IMR-90 (cell line): ENCODE measurements at regions not wholly inside any gene's neighbourhood (a gene's known extent, or its start where the extent isn't known, plus 50 kb on each side); places are given as distances from the start of the nearest gene placed in this dataset.

Source experiments
- POLR2A ChIP-seq: IDR thresholded peaks from 2 replicates; pipeline ENCODE4 v1.6.1; 2012; ENCODE audit warnings: mild to moderate bottlenecking, low read depth, low read length
- TF ChIP-seq, protein P1 (sequence below): conservative IDR thresholded peaks from 2 replicates; pipeline ENCODE4 v1.5.1; 2012; ENCODE audit warnings: mild to moderate bottlenecking, low read depth, low read length, improper control_type of control experiment

DNA sequence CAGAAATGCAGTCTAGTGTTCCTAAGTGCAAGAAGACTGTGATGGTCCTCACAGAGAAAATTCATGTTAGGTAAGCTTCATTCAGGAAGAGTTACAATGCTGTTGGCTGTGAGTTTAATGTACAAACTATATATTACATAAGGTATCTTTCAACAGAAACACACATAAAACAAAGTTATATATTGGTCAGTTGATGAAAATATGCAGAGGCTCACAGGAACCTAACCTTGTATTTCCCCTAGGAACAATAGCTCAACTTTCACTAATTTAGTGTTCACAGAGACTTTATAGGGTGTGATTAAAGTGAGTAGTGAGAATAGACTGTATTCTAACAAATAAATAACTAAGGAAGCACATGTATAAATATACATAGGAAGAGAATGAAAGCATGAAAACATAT, 676.9 kb upstream of the ADGRL4 start:
- TF ChIP-seq, protein P1, sequence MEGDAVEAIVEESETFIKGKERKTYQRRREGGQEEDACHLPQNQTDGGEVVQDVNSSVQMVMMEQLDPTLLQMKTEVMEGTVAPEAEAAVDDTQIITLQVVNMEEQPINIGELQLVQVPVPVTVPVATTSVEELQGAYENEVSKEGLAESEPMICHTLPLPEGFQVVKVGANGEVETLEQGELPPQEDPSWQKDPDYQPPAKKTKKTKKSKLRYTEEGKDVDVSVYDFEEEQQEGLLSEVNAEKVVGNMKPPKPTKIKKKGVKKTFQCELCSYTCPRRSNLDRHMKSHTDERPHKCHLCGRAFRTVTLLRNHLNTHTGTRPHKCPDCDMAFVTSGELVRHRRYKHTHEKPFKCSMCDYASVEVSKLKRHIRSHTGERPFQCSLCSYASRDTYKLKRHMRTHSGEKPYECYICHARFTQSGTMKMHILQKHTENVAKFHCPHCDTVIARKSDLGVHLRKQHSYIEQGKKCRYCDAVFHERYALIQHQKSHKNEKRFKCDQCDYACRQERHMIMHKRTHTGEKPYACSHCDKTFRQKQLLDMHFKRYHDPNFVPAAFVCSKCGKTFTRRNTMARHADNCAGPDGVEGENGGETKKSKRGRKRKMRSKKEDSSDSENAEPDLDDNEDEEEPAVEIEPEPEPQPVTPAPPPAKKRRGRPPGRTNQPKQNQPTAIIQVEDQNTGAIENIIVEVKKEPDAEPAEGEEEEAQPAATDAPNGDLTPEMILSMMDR: no peak
- no peak for TF ChIP-seq POLR2A
